ENCODE measurements at regions not wholly inside any gene's neighbourhood (a gene's known extent, or its start where the extent isn't known, plus 50 kb on each side); places are given as distances from the start of the nearest gene placed in this dataset.

- TF ChIP-seq GATA1 (IDR thresholded peaks at IDR 0.05; ENCODE audit: low read depth, low read length) (no peak), POLR2A (IDR thresholded peaks at IDR 0.05; ENCODE audit: low read length) (no peak)
- DNase-seq = no peak
Measured at GRCh38 chr1:87880098-87880760, 551.5 kb downstream of the LMO4 start.

GRCh38 chr1:87880764-87881163 lies 552.1 kb downstream of the LMO4 start:
- no peak for DNase-seq

GRCh38 chr1:87883906-87884305 lies 555.2 kb downstream of the LMO4 start:
- no peak for DNase-seq
- no peak for TF ChIP-seq POLR2A (IDR thresholded peaks at IDR 0.05; ENCODE audit: low read length)
- no peak for TF ChIP-seq GATA1 (IDR thresholded peaks at IDR 0.05; ENCODE audit: low read depth, low read length)

More at GRCh38 chr1:87880764-87881163, 552.1 kb downstream of the LMO4 start:
- TF ChIP-seq GATA1 (IDR thresholded peaks at IDR 0.05; ENCODE audit: low read depth, low read length) (no peak), POLR2A (IDR thresholded peaks at IDR 0.05; ENCODE audit: low read length) (no peak)

- TF ChIP-seq GATA1 (IDR thresholded peaks at IDR 0.05; ENCODE audit: low read depth, low read length) (no peak), POLR2A (IDR thresholded peaks at IDR 0.05; ENCODE audit: low read length) (no peak)
Measured at GRCh38 chr1:87884581-87884980, 555.9 kb downstream of the LMO4 start.

GRCh38 chr1:87885278-87886025 lies 556.8 kb downstream of the LMO4 start:
- no peak for DNase-seq
- TF ChIP-seq GATA1 (IDR thresholded peaks at IDR 0.05; ENCODE audit: low read depth, low read length) (no peak), POLR2A (IDR thresholded peaks at IDR 0.05; ENCODE audit: low read length) (no peak)

More at GRCh38 chr1:87884581-87884980, 555.9 kb downstream of the LMO4 start:
- DNase-seq = no peak

GRCh38 chr1:87887100-87887499 lies 558.4 kb downstream of the LMO4 start:
- DNase-seq = no peak
- TF ChIP-seq GATA1 (IDR thresholded peaks at IDR 0.05; ENCODE audit: low read depth, low read length) = no peak
- TF ChIP-seq POLR2A (IDR thresholded peaks at IDR 0.05; ENCODE audit: low read length) = no peak

- TF ChIP-seq GATA1 (IDR thresholded peaks at IDR 0.05; ENCODE audit: low read depth, low read length) = no peak
- no peak for TF ChIP-seq POLR2A (IDR thresholded peaks at IDR 0.05; ENCODE audit: low read length)
Measured at GRCh38 chr1:87888446-87888845, 559.8 kb downstream of the LMO4 start.

GRCh38 chr1:87894062-87894461 lies 565.4 kb downstream of the LMO4 start:
- DNase-seq = no peak
- TF ChIP-seq POLR2A (IDR thresholded peaks at IDR 0.05; ENCODE audit: low read length) (no peak), GATA1 (IDR thresholded peaks at IDR 0.05; ENCODE audit: low read depth, low read length) (no peak)

More at GRCh38 chr1:87888446-87888845, 559.8 kb downstream of the LMO4 start:
- DNase-seq = no peak

GRCh38 chr1:87897481-87897880 lies 568.8 kb downstream of the LMO4 start:
- TF ChIP-seq GATA1 (IDR thresholded peaks at IDR 0.05; ENCODE audit: low read depth, low read length) = no peak
- no peak for TF ChIP-seq POLR2A (IDR thresholded peaks at IDR 0.05; ENCODE audit: low read length)
- DNase-seq = no peak

GRCh38 chr1:87898431-87898830 lies 569.8 kb downstream of the LMO4 start:
- no peak for TF ChIP-seq GATA1 (IDR thresholded peaks at IDR 0.05; ENCODE audit: low read depth, low read length)
- DNase-seq = no peak

GRCh38 chr1:87899017-87899416 lies 570.3 kb downstream of the LMO4 start:
- DNase-seq = no peak
- TF ChIP-seq GATA1 (IDR thresholded peaks at IDR 0.05; ENCODE audit: low read depth, low read length) (no peak), POLR2A (IDR thresholded peaks at IDR 0.05; ENCODE audit: low read length) (no peak)

- DNase-seq = no peak
- TF ChIP-seq GATA1 (IDR thresholded peaks at IDR 0.05; ENCODE audit: low read depth, low read length) = no peak
- no peak for TF ChIP-seq POLR2A (IDR thresholded peaks at IDR 0.05; ENCODE audit: low read length)
Measured at GRCh38 chr1:87899746-87900145, 571.1 kb downstream of the LMO4 start.

- DNase-seq = peak; percentile 3 to 4
- no peak for TF ChIP-seq POLR2A (IDR thresholded peaks at IDR 0.05; ENCODE audit: low read length)
- no peak for TF ChIP-seq GATA1 (IDR thresholded peaks at IDR 0.05; ENCODE audit: low read depth, low read length)
Measured at GRCh38 chr1:87902830-87903229, 574.1 kb downstream of the LMO4 start.

- no peak for DNase-seq
- no peak for TF ChIP-seq POLR2A (IDR thresholded peaks at IDR 0.05; ENCODE audit: low read length)
- no peak for TF ChIP-seq GATA1 (IDR thresholded peaks at IDR 0.05; ENCODE audit: low read depth, low read length)
Measured at GRCh38 chr1:87903242-87903641, 574.6 kb downstream of the LMO4 start.

- DNase-seq = no peak
- TF ChIP-seq GATA1 (IDR thresholded peaks at IDR 0.05; ENCODE audit: low read depth, low read length) (no peak), POLR2A (IDR thresholded peaks at IDR 0.05; ENCODE audit: low read length) (no peak)
Measured at GRCh38 chr1:87904651-87905050, 576.0 kb downstream of the LMO4 start.

All from erythroblast (primary cell).